Skin epidermis (tissue), 12 donors: ENCODE measurements at regions not wholly inside any gene's neighbourhood (a gene's known extent, or its start where the extent isn't known, plus 50 kb on each side); places are given as distances from the start of the nearest gene placed in this dataset.
A peak's percentile ranks its signal among the peaks of the same experiment; 100 is the strongest.
"Not testable (repeated sequence)": the region's sequence is repeated elsewhere in the genome, so short reads cannot be mapped to it uniquely, and the experiment has no call there.

Experiments used
- H3K27ac ChIP-seq, 21 experiments: fragments of 200-600 bp; sonication (generic) in 11 of 21; one replicate each; pipeline ENCODE4 v1.5.0; 2020; ENCODE audit warnings: mild to moderate bottlenecking in 3 of 21, inconsistent platforms in 2 of 21, moderate library complexity in 2 of 21
- H3K4me3 ChIP-seq, 7 experiments: fragments of 200-600 bp; sonication (generic) in 2 of 7; one replicate each; pipeline ENCODE4 v1.5.0; 2020; ENCODE audit warnings: inconsistent platforms in 2 of 7, mild to moderate bottlenecking in 2 of 7, moderate library complexity in 1 of 7

DNA sequence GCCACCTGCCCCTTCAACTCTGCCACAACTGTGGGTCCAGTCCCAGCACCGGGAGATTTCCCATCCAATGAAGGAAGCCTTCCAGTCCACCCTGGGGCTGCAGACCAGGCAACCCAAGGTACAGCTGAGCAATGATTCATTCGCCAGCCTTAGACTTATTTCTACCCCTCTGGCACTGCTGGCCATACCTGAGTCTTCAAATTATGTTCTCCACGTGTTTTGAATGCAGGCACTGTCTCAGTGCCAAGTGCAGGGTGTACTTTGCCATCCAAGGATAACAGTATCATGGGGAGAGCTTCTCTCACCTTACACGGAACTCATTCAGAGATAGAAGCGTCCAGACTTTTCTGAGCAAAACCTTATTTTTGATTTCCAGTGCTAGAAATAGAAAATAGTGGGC is 175.6 kb downstream of the ZFP64 start:
- no peak overlapping the region for H3K4me3 ChIP-seq
- no peak overlapping the region for H3K27ac ChIP-seq

DNA sequence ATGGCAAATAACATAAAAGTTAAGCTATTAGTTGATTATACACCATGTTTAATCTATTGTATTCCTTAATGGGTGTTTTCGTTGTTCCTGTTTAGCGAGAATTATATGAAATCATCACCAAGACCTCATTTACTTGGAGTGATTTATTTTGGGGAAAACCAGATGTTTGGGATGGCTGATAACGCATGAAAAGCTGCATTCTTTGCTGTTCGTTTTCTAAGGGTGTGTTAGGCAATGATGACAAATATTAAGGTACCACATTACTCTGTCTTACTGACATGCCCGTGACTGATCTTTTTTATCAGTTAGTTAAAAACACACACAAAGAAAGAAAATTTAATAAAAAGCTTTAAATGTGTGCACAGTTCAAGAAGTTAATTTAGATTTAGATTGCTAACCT is 176.4 kb downstream of the ZFP64 start:
- H3K4me3 ChIP-seq: no peak overlapping the region
- H3K27ac ChIP-seq: no peak overlapping the region

DNA sequence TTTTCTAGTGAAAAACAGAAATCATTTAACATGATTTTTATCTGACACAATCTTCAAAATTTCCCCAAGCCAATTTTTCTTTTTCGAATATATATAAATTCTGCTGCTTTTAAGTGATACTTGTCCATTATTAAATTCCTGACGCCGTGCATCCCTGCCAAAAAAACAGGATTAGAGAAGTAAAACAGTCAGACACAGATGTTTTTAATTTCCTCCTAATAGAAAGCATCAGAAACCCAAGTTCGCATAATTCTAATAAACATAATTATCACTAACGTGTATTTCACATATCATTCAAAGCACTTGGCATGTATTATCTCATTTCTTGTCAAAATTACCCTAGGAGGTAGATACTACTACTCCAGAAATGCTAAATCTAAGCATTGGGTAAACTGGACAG is 179.5 kb downstream of the ZFP64 start:
- Histone ChIP-seq H3K27ac (no peak overlapping the region), H3K4me3 (no peak overlapping the region)

DNA sequence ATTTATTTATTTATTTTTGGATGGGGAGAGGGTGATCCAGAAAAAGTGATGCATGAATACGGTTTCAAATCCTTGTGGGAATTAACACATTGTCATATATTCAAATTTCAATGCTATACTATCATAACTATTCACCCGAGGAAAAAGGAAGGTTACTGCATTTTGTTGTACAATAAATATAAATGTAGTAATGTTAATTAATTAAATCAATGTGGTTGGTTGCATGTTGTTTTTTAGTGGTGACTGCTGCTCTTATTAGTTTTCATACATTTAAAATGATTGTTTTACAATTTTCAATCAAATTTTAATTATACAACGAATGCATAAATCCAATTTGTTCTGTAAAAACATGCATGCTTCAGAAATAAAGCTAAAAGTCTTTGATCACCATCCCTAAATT is 180.5 kb downstream of the ZFP64 start:
- no peak overlapping the region for H3K27ac ChIP-seq
- H3K4me3 ChIP-seq: no peak overlapping the region

DNA sequence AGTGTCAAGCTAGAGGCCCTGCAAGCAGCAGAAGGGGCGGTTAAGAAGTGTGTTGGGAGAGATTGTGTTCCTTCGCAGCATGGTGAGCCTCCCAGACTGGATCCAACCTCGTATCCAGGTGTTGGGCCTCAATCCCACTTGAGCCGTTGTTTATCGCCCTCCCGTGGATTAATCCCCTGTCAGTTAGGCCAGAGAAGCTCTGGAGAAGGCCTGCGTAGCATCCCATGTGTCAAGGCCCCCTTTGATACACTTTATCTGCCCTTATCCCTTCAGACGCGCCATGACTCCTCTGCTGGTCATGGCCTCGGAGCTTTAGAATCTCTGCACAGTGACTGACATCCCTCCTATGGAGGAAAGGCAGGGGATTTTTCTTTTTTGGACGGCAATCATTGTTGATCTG is 181.0 kb downstream of the ZFP64 start:
- H3K4me3 ChIP-seq: no peak overlapping the region

DNA sequence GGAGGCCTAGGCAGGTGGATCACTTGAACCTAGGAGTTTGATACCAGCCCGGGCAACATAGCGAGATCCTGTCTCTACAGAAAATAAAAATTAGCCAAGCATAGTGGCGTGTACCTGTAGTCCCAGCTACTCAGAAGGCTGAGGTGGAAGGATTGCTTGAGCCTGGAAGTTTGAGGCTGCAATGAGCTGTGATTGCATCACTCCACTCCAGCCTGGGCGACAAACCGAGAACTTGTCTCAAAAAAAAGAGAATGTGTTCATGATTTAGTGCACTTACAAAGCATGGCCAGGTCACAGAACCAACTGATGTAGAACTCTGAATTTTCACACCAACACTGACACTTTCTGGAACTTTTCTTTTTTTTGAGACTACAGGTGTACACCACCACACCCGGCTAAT is 182.7 kb downstream of the ZFP64 start:
- Histone ChIP-seq H3K4me3 (no peak overlapping the region), H3K27ac (no peak overlapping the region)

More for the DNA sequence above, 181.0 kb downstream of the ZFP64 start:
- no peak overlapping the region for H3K27ac ChIP-seq

DNA sequence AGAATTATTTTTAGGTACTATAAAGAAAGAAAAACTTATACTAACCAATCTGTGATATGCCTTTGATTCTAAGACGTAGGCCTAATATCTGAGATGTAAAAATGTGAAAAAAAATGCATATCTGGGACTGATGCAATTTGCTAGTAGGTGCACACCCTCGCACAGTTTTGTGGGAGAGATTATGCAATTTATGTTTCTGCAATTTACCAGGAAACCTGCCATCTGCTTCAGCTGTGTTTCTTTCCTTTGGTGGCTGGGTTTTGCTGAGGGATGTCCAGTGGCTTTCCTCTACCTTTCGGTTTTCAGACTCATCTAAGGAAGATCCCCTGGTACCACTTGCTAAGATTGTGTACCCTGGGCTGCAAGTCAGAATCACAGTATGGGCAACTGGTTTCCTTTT is 186.9 kb downstream of the ZFP64 start:
- Histone ChIP-seq H3K27ac (no peak overlapping the region), H3K4me3 (no peak overlapping the region)

DNA sequence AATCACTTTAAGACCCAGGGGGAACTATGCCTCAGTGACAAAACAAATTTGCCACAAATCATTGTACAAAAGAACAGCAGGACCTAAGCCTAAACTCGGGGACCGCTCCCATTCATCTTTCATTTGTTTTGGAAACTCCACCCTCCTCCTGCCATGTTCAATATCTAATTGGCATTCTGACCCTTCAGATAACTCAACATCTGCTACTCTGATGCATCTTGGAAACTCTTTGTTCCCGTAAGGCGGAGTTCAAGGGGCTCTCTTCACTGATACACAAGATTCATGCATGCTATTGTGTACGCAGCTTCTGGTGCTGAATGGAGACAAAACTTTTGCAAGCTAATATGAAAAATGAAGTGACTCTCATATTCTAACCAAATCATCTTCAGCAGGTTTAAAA is 187.6 kb downstream of the ZFP64 start:
- H3K27ac ChIP-seq: no peak overlapping the region
- H3K4me3 ChIP-seq: no peak overlapping the region

DNA sequence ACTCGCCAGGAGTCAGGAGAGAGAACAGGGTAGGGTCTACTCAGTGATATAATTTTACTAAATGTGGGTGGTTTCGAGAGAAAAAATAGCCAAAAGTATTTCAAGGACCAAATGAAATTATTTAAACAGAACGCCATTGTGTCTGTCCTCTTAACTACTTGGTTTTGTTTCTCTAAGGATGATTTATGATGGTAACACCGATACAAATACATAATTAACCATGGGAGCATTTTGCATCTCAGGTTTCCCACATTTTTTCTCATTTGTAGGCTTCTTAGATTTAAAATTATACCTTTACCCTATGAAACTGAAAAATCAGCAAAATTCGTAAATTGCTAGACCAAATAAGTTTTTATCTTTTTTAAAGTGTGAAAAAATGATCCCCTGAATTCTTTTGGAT is 188.2 kb downstream of the ZFP64 start:
- H3K27ac ChIP-seq: no peak overlapping the region
- no peak overlapping the region for H3K4me3 ChIP-seq

DNA sequence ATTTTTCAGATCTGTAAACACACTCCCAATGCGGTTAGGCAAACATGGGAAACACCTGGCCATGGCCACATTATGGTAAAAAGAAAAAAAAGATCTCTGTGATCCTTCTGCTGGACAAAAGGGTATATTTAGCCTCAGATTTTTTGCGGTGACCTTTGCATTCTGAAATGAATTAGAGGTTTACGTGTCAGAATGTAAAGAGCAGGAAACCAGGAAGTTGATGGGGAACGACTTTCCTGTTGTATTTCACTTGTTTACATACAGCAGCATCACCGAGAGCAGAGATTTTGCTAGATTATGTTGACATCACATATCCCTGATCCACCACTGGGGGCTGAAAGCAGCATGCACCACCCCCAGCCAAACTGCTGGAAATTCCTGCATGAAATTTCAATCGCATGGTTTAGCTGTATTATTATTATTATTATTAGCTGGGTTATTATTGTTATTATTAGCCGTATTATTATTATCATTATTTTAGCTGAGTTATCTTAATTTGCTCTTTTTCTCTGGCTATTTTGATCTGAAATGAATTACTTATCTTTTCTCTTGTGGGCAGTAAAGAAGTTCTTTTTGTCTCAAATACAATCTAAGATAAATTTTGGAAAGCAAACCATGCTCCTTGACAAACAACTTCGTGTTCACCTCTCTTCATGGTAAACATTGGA is 189.4 kb downstream of the ZFP64 start:
- no peak overlapping the region for H3K4me3 ChIP-seq
- H3K27ac ChIP-seq: no peak overlapping the region

DNA sequence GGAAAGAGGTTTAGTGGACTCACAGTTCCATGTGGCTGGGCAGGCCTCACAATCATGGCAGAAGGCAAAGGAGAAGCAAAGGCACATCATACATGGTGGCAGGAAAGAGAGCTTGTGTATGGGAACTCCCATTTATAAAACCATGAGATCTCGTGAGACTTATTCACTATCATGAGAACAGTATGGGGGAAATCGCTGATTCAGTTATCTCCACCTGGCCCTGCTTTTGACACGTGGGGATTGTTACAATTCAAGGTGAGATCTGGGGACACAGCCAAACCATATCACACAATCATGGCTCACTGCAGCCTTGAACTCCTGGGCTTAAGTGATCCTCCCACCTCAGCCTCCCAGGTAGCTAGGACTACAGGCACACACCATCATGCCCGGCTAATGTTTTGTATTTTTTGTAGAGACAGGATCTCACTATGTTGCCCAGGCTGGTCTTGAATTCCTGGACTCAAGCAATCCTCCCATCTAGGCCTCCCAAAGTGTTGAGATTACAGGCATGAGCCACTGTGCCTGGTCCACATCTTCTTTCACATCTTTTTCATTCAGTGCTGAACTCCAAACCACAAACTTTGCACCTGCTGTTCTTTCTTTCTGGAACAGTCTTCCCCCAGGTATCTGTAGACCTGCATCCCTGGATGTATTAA is 194.2 kb downstream of the ZFP64 start:
- H3K27ac ChIP-seq, H3K4me3 ChIP-seq: not testable (repeated sequence)

DNA sequence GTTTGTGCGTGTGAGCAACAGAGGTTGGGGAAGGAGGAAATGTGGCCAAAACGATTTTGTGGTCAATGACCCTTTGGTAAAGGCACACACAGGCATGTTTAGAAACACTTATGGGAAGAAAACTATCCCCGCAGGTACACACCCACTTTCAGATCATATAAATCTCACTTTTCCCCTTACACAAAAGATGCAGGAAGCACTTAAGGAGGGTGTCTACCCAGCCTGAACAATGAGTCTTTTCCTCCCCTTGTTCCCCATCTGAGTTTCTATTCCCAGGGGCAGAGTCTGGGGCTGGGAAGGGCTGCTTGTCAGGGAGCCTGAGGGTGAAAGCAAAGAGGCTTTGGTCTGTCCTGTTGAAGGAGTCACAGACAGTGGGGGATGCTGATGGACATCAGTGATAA is 193.2 kb upstream of the SALL4 start:
- Histone ChIP-seq H3K27ac (no peak overlapping the region), H3K4me3 (no peak overlapping the region)

DNA sequence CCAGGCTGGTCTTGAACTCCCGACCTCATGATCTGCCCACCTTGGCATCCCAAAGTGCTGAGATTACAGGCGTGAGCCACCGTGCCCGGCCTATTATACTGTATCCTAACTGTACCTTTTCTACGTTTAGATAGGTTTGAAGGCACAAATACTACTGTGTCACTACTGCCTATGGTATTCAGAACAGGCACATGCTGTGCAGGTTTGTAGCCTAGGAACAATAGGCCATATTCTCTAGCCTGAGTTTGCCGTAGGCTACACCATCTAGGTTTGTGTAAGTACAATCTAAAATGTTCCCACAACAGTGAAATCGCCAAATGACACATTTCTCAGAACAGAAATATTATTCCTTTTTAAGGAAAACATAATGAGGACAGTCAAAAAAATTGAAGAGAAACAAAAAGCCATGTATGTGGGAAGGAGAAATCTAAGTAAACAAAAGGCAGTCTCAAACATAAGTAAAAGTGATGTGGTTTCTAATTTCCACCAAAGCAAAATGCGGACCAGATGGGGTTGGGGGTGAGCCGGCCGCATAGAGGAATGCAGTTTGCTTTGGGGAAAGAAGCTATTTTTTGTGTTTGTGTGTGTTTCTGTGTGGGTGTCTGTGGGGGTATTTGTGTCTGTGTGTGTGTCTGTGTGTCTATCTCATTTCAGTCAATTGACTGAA is 192.6 kb upstream of the SALL4 start:
- Histone ChIP-seq H3K4me3 (no peak overlapping the region), H3K27ac (no peak overlapping the region)

DNA sequence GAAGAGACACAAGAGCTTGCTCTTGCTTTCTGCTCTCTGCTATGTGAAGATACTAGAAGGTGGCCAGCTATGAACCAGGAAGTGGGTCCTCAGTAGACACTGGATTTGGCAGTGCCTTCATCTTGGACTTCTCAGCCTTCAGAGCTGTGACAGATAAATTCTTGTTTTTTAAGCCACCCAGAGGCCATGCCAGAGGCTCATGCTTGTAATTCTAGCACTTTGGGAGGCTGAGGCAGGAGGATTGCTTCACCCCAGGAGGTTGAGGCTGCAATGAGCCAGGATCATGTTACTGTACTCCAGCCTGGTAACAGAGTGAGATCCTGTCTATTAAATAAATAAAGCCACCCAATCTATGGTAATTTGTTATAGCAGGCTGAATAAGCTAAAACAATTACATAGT is 185.5 kb upstream of the SALL4 start:
- no peak overlapping the region for H3K4me3 ChIP-seq
- no peak overlapping the region for H3K27ac ChIP-seq

DNA sequence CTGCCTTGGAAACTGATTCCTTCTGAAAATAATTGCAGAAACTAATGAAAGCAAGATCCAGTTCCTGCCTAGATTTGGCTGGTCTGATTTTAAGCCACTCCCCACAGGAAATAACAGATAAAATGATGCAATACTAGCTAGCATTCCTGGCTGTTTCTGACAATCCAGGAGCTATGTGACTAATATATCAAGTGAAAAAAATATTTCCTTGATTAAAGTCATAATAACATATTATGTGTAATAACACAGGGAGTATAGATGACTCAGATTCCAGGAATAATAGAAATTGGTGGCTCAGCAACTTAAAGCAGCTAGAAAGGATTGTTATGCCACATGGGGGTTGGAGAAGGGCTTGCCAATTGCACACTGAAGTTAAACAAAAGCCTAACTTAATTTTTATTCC is 182.7 kb upstream of the SALL4 start:
- Histone ChIP-seq H3K27ac (peak overlapping the region in 16 of 21 experiments; percentile 12 to 81 (median 63)), H3K4me3 (no peak overlapping the region)

DNA sequence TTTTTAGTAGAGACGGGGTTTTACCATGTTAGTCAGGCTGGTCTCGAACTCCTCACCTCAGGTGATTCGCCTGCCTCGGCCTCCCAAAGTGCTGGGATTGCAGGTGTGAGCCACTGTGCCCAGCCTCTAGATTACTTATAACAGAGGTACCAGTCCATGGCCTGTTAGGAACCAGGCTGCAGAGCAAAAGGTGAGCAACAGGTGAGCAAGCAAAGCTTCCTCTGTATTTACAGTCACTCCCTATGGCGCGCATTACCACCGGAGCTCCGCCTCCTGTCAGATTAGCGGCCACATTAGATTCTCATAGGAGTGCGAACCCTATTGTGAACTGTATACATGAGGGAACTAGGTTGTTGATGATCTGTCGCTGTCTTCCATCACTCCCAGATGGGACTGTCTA is 178.0 kb upstream of the SALL4 start:
- Histone ChIP-seq H3K4me3 (no peak overlapping the region), H3K27ac (no peak overlapping the region)

DNA sequence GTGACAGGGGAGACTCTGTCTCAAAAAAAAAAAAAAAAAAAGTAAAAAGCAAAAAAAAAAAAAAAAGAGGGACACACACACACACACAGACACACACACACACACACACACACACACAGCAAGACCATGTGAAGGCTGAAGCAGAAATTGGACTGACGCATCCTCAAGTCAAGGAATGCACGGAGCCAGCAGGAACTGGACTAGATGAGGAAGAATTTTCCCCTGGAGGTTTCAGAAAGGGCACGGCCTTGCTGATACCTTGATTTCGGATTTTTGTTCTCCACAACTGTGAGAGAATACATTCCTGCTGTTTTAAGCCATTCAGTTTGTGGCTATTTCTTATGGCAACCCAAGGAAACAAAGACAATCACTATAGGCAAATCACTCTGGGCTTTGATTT is 176.9 kb upstream of the SALL4 start:
- H3K27ac ChIP-seq: no peak overlapping the region
- H3K4me3 ChIP-seq: no peak overlapping the region

DNA sequence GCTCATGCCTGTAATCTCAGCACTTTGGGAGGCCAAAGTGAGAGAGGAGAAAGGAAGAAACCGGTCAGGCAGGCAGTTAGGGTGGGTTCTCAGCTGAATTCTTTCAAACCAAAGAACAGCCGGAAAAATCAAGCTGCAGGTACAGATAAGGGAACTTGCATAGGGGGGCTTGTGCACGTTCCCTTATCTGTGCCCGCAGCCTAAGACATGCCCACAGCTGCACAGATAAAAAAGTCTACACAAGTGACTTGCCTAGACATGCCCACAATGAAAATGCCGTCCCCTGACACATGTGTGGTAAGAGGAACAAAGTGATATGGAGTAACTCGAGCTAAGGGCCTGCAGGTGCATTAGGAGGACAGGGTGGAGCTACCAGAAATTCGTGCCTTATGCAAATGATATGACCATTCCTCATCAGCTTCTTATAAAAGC is 175.8 kb upstream of the SALL4 start:
- no peak overlapping the region for H3K4me3 ChIP-seq
- H3K27ac ChIP-seq: no peak overlapping the region

DNA sequence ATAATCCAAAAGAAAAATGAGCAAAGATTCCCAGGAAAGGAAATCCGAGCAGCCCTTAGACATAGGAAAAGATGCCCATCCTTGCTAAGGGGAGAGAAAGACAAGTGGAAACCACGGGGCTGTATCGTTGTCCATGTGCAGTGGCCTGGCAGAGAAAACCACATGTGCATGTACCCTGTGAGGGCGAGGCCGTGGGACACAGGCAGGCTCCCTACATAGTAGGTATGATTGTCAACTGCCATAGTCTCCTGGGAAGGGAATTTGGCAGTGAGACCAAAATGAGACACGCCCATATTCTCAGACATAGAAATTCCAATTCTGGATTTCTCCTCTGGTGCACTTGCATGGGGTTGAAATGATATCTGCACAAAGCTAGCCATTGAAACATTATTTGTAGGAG is 169.7 kb upstream of the SALL4 start:
- H3K27ac ChIP-seq: no peak overlapping the region
- H3K4me3 ChIP-seq: no peak overlapping the region

DNA sequence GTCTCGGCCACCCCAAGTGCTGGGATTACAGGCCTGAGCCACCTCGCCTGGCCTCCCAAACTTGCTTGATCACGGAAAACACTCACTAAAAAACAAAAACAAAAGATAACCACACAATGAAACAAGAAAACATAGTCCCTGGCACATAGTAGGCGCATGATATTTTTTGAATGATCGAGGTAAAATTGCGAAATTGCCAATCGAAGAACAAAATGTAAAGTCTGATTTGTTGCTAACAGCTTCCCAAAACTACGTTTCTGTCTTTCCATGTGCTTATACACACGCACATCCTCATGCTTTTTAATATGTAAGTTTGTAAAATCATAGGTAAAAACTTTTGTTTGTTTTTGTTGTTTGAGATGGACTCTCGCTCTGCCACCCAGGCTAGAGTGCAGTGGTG is 168.5 kb upstream of the SALL4 start:
- Histone ChIP-seq H3K27ac (no peak overlapping the region), H3K4me3 (no peak overlapping the region)

DNA sequence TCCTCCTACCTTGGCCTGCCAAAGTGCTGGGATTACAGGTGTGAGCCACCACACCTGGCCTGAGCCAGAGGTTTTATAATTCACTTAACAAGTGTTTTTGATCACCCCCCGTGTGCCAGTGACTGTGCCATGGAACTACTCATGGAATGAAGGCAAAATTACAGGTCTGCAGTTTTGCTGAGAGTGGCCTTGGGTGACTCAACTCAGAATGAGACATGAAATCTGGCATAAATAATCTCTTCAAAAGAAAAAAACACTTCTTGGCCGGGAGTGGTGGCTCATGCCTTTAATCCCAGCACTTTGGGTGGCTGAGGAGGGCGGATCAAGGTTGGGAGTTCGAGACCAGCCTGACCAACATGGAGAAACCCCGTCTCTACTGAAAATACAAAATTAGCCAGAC is 166.9 kb upstream of the SALL4 start:
- Histone ChIP-seq H3K27ac (no peak overlapping the region), H3K4me3 (no peak overlapping the region)
